ENCODE measurements at regions not wholly inside any gene's neighbourhood (a gene's known extent, or its start where the extent isn't known, plus 50 kb on each side); places are given as distances from the start of the nearest gene placed in this dataset.
A peak's percentile ranks its signal among the peaks of the same experiment; 100 is the strongest.

DNA sequence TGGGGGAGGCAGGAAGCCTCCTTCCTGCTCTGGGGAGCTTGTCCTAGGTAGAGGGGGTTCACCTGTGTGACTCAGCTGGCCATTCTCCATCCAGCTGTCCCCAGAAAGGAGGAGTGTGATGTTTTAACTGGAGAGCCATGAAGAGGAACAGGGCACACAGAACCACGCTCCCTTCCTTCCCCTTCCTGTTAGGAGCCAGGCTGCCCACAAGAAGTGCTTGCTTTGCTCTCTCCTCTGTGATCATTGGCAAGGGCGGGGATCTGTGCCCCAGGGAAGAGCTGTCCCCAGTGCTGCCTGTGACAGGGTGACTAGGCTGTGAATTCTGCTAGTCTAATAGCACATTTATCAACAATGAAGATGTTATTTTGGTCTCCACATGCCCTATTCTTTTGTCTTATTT lies 169.6 kb upstream of the GATB start:
- ATAC-seq, result peak; percentile 48

- no peak for ATAC-seq
These were observed 167.3 kb upstream of the GATB start for GRCh38 chr4:151928112-151928511.

DNA sequence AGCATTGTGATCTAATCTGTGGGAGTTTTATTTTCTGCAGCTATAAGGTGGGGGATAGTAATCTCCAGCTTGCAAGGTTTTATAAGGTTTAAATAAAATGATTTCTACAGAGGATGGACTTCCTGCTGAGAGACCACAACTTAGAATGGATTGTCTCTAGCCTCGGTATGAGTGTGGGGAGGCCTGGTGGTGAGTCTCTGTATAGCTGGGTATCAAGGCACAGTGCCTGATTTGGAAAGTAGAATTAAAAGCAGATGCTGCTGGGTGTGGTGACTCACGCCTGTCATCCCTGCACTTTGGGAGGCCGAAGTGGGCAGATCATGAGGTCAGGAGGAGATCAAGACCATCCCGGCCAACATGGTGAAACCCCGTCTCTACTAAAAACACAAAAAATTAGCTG lies 162.0 kb upstream of the GATB start:
- ATAC-seq, result no peak

GRCh38 chr4:151922306-151922705 lies 161.5 kb upstream of the GATB start:
- no peak for ATAC-seq

- no peak for ATAC-seq
These were observed 161.0 kb upstream of the GATB start for GRCh38 chr4:151921811-151922210.

GRCh38 chr4:151921386-151921785 lies 160.6 kb upstream of the GATB start:
- no peak for ATAC-seq

GRCh38 chr4:151917145-151917734 lies 156.4 kb upstream of the GATB start:
- ATAC-seq, result no peak

GRCh38 chr4:151912632-151913031 lies 151.8 kb upstream of the GATB start:
- no peak for ATAC-seq

- ATAC-seq, result no peak
These were observed 151.2 kb upstream of the GATB start for GRCh38 chr4:151911970-151912369.

- no peak for ATAC-seq
These were observed 148.1 kb upstream of the GATB start for GRCh38 chr4:151908734-151909497.

- no peak for ATAC-seq
These were observed 147.4 kb upstream of the GATB start for GRCh38 chr4:151908201-151908600.

- no peak for ATAC-seq
These were observed 145.6 kb upstream of the GATB start for GRCh38 chr4:151906438-151906837.

DNA sequence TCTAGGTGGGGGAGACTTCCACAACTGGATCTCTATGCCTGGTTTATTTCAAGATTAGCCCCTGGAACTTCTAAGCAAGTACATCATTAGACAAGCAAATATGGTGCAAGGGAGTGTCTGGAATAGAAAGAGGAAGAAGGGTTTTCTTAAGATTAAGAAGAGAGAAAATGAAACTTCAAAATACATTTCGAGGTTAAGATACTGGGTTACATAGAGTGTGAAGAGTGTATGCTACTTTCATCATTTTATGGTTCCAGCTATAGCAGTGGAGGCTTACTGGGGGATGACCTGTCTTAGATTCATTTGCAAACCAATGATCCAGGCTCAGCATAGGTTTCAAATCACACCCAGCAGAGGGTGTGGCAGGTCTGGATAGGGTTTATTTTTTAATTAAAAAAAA lies 144.4 kb upstream of the GATB start:
- ATAC-seq, result no peak

GRCh38 chr4:151901631-151902030 lies 140.8 kb upstream of the GATB start:
- no peak for ATAC-seq

DNA sequence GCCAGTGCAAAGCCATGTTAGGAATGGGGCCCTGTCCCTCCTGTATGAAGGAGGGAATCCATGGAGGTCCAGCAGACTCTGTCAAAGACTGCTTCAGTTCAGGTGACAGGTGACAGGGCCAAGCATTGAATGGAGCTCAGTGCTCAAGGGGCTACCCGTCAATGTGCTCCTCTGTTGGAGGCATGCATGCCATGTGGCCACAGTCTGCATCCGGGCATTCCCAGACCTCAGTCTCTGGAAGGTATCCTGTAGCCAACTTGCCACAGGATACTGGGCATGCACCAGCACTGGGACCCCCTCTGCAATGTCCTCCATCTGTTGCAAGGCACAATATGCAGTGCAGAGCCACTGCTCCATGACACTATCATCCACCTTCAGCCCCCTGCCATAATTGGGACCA lies 136.1 kb upstream of the GATB start:
- no peak for ATAC-seq

GRCh38 chr4:151895671-151896070 lies 134.9 kb upstream of the GATB start:
- ATAC-seq, result no peak

DNA sequence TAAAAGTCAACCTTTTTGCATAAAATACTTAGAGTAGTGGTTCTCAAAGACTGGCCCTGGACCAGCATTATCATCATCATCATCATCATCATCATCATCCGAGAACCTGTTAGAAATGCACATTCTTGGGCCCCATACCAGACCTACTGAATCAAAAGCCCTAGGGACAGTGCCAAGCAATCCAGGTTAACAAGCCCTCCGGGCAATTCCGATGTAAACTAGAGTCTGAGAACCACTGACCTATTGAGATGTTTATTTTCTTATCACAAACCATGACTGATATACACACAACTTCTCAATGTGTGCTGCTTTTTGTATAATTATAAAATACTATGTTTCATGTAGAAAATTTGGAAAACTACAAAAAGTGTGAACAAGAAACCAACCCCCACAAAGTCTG lies 133.4 kb upstream of the GATB start:
- no peak for ATAC-seq

DNA sequence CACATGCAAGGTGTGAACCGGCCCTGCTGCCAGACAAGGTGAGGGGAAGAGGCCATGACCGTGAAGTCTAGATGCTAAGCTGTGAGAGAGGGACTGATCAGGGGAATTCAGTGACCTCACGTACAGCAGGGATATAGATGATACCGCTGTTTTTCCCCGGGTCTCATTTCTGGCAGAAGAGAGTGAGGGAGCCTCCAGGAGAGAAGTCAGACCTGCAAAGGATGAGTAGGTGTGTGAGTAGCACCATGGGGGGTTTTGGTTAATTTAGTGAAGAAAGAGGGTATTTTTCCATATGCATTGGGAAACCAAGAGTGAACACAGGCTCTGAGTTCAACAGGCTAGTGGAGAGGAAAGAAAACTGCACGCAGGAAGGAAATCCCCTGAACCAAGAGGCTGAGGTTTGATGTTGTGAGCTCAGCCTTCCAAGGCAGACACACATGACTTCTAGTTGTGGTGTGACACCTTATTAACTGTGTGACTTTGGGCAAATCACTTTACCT lies 127.6 kb upstream of the GATB start:
- no peak for ATAC-seq

DNA sequence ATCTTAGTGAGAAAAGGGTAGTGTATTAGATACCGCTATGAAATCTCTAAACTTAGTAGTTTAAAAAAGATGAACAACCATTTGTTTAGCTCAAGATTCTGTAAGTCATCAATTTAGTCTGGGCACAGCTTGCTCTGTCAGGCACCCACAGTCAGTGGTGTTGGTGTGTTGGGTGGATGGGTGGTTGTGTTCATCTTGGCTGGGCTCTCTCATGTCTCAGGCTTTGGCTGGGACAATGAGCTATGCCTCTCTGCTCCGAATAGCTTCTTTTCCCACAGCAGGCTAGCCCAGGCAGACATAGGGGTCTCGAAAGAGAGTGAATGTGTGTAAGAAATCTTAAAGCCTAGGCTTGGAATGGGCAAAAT lies 127.0 kb upstream of the GATB start:
- ATAC-seq, result no peak

GRCh38 chr4:151887031-151887815 lies 126.4 kb upstream of the GATB start:
- no peak for ATAC-seq

DNA sequence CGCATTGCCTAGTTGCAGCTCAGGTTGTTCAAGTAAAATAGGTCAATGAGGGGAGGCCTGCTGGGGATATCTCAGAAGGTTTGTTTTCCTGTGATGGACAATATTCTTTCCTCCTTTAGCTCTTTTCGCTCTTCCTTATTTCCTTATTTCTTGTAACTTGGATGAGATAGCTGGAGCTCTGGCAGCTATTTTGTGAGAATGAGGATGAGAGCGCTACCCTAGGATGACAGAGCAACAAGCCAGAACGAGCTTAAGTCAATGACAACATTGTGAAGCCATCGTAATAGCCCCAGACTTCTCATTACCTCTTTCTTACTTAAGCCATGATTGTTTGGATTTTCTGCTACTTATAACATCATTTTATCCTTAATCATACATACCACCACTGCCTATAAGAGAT lies 124.3 kb upstream of the GATB start:
- ATAC-seq, result no peak

- no peak for ATAC-seq
These were observed 122.9 kb upstream of the GATB start for GRCh38 chr4:151883747-151884146.

DNA sequence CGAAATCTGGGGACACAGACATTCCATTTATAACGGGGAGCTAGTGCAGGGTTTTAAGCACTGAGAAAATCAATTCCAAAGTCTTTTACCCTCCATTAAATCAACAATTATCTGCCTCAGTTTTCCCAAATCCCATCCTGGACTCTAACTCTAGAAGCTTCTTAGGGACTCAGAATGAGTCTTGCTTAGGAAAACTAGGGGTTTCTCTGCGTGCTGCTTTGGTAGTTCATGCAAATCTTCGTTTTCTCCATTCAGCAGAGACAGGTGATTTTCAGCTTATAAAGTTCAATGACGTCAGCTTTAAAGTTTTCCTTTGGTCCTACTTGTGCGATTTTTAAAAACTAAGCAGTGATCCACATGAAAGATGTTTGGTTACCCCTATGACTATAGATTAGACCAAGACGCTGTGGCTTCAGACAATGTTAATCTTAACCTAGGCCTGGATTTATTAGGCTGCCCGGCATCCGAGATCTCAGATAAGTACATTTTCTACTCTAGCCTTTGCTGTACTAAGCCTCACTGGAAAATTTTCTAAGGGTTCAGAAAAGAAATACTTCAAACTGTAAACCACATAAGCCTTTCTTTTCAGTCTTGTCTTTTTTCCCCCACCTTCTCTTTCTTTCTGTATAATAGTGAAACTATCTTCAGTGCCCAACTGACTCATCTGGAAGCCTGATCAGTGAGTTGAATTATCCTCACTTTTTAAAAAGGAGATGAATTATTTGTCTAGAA lies 121.4 kb upstream of the GATB start:
- ATAC-seq, result no peak

Measured in esophagus mucosa (tissue), 1 donor.